Suprapubic skin (tissue), 4 donors: ENCODE measurements at regions not wholly inside any gene's neighbourhood (a gene's known extent, or its start where the extent isn't known, plus 50 kb on each side); places are given as distances from the start of the nearest gene placed in this dataset.

ENCODE experiments used
- DNase-seq, 2 donors: peaks; one replicate each; pipeline ENCODE4 v3.0.0-alpha.2; 2019; ENCODE audit warnings: low spot score in 2 of 2
- H3K27ac ChIP-seq: fragments of 200-600 bp; sonication (generic); one replicate; pipeline ENCODE4 v1.5.1; 2019
- H3K27me3 ChIP-seq: fragments of 200-600 bp; sonication (generic); one replicate; pipeline ENCODE4 v1.5.1; 2019
- H3K36me3 ChIP-seq: fragments of 200-600 bp; sonication (generic); one replicate; pipeline ENCODE4 v1.5.1; 2019
- H3K4me1 ChIP-seq: fragments of 200-600 bp; sonication (generic); one replicate; pipeline ENCODE4 v1.5.1; 2019
- H3K4me3 ChIP-seq: fragments of 200-600 bp; sonication (generic); one replicate; pipeline ENCODE4 v1.5.1; 2019; ENCODE audit warnings: mild to moderate bottlenecking
- H3K9me3 ChIP-seq: fragments of 200-600 bp; sonication (generic); one replicate; pipeline ENCODE4 v1.5.1; 2019
- EP300 ChIP-seq: sonication (generic); formaldehyde crosslinking; IDR thresholded peaks from one replicate; pipeline ENCODE4 v1.6.1; 2017; ENCODE audit warnings: antibody characterized with exemption
- POLR2AphosphoS5 ChIP-seq, 3 donors: sonication (generic); formaldehyde crosslinking; IDR thresholded peaks; one replicate each; pipeline ENCODE4 v1.6.1; 2017; ENCODE audit warnings: antibody characterized with exemption in 3 of 3
- WGBS: methylation state at CpG from one replicate; pipeline ENCODE4 v1.1.5; 2018; 5-methylcytosine and 5-hydroxymethylcytosine counted together
- TF ChIP-seq, protein P1 (sequence below), 2 donors: fragments of 200-600 bp in 1 of 2; fragments of 450-650 bp in 1 of 2; sonication (generic) in 1 of 2; IDR thresholded peaks; one replicate each; pipeline ENCODE4 v1.5.1; 2016 to 2019; ENCODE audit warnings: antibody characterized with exemption in 2 of 2, mild to moderate bottlenecking in 1 of 2, moderate library complexity in 1 of 2

DNA sequence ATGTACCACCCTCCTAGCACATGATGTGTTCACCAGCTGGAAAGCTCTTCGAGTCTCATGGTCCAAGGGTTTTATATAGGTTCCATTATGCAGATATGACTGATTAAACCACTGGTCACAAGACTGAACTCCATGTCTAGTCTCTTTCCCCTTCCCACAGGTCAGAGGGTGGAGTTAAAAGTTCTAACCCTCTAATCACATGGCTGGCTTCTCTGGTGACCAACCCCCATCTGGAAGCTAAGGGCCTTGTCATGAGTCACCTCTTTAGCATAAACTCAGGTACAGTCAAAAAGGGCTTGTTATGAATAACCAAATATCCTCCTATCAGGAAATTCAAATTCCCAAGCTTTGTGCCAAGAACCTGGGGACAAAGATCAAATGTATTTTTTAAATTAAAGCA, 52.0 kb upstream of the KLHL31 start:
- 73% methylated on average over 1 of the region's 1 CpG for WGBS
- Histone ChIP-seq H3K27ac (no peak overlapping the region), H3K9me3 (no peaks in the 10 kb centered on the region), H3K4me1 (no peaks in the 10 kb centered on the region), H3K4me3 (no peak overlapping the region), H3K36me3 (no peaks in the 10 kb centered on the region), H3K27me3 (no peaks in the 10 kb centered on the region)
- no peak for DNase-seq
- TF ChIP-seq EP300 (no peak), POLR2AphosphoS5 (IDR thresholded peaks at IDR 0.05) (no peak)
- TF ChIP-seq, protein P1, sequence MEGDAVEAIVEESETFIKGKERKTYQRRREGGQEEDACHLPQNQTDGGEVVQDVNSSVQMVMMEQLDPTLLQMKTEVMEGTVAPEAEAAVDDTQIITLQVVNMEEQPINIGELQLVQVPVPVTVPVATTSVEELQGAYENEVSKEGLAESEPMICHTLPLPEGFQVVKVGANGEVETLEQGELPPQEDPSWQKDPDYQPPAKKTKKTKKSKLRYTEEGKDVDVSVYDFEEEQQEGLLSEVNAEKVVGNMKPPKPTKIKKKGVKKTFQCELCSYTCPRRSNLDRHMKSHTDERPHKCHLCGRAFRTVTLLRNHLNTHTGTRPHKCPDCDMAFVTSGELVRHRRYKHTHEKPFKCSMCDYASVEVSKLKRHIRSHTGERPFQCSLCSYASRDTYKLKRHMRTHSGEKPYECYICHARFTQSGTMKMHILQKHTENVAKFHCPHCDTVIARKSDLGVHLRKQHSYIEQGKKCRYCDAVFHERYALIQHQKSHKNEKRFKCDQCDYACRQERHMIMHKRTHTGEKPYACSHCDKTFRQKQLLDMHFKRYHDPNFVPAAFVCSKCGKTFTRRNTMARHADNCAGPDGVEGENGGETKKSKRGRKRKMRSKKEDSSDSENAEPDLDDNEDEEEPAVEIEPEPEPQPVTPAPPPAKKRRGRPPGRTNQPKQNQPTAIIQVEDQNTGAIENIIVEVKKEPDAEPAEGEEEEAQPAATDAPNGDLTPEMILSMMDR (IDR thresholded peaks at IDR 0.05) = no peak

DNA sequence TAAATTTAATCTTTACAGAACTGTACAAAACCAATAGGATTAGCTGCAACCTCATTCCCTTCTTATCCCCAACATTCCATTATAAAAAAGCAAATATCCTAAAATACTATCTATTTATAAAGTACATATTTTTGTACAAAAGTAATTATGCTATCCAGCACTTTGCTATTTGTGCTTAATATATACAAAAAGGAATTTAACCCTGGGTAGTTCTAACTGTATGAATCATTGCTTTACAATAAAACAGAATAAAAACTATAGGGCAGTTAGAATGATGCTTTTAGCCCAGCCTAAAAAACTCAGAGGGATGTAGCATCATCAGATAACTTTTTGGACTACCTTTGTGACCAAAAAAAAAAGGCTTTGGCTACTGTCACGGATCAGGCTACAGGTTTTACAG, 49.9 kb upstream of the KLHL31 start:
- Histone ChIP-seq H3K27me3 (no peaks in the 10 kb centered on the region), H3K9me3 (no peaks in the 10 kb centered on the region), H3K36me3 (no peaks in the 10 kb centered on the region), H3K4me3 (no peak overlapping the region), H3K27ac (no peak overlapping the region), H3K4me1 (no peaks in the 10 kb centered on the region)
- WGBS = 66% methylated on average over 1 of the region's 1 CpG
- DNase-seq = no peak
- TF ChIP-seq, protein P1 (IDR thresholded peaks at IDR 0.05) = no peak
- no peak for TF ChIP-seq EP300
- TF ChIP-seq POLR2AphosphoS5 (IDR thresholded peaks at IDR 0.05) = no peak
